HG03108 (cell line): ENCODE measurements at regions not wholly inside any gene's neighbourhood (a gene's known extent, or its start where the extent isn't known, plus 50 kb on each side); places are given as distances from the start of the nearest gene placed in this dataset.
"Not testable (repeated sequence)": the region's sequence is repeated elsewhere in the genome, so short reads cannot be mapped to it uniquely, and the experiment has no call there.

Source experiments
- ATAC-seq: cut with Tn5 transposase; IDR thresholded peaks from one replicate; pipeline ENCODE4 v1.9.1; 2021; ENCODE audit warnings: moderate library complexity; ENCODE audit not compliant: unreplicated experiment

GRCh38 chr5:102068870-102069269 lies 227.2 kb downstream of the SLCO4C1 start:
- no peak for ATAC-seq

GRCh38 chr5:102049517-102049916 lies 246.6 kb downstream of the SLCO4C1 start:
- ATAC-seq: no peak

- ATAC-seq: no peak
Measured at GRCh38 chr5:102048940-102049339, 247.1 kb downstream of the SLCO4C1 start.

GRCh38 chr5:102047073-102047472 lies 249.0 kb downstream of the SLCO4C1 start:
- ATAC-seq: not testable (repeated sequence)

- ATAC-seq: no peak
Measured at GRCh38 chr5:102040326-102040725, 255.8 kb downstream of the SLCO4C1 start.

- ATAC-seq: no peak
Measured at GRCh38 chr5:102036927-102037326, 259.2 kb downstream of the SLCO4C1 start.

GRCh38 chr5:102031711-102032110 lies 264.4 kb downstream of the SLCO4C1 start:
- ATAC-seq: no peak

- no peak for ATAC-seq
Measured at GRCh38 chr5:102018690-102019089, 277.4 kb downstream of the SLCO4C1 start.

- ATAC-seq: no peak
Measured at GRCh38 chr5:102018279-102018678, 277.8 kb downstream of the SLCO4C1 start.

- no peak for ATAC-seq
Measured at GRCh38 chr5:102014371-102014770, 281.7 kb downstream of the SLCO4C1 start.

GRCh38 chr5:102010644-102011043 lies 285.4 kb downstream of the SLCO4C1 start:
- ATAC-seq: no peak

GRCh38 chr5:101997235-101997634 lies 298.8 kb downstream of the SLCO4C1 start:
- no peak for ATAC-seq

GRCh38 chr5:101995585-101995984 lies 300.5 kb downstream of the SLCO4C1 start:
- ATAC-seq: no peak

GRCh38 chr5:101991486-101991885 lies 304.6 kb downstream of the SLCO4C1 start:
- ATAC-seq: no peak

GRCh38 chr5:101989659-101990058 lies 306.4 kb downstream of the SLCO4C1 start:
- no peak for ATAC-seq

- ATAC-seq: peak; percentile 87
Measured at GRCh38 chr5:101977729-101978345, 318.2 kb downstream of the SLCO4C1 start.

- no peak for ATAC-seq
Measured at GRCh38 chr5:101976933-101977332, 319.2 kb downstream of the SLCO4C1 start.

- ATAC-seq: no peak
Measured at GRCh38 chr5:101969742-101970141, 326.3 kb downstream of the SLCO4C1 start.

GRCh38 chr5:101966476-101966875 lies 329.6 kb downstream of the SLCO4C1 start:
- no peak for ATAC-seq

GRCh38 chr5:101955891-101956290 lies 340.2 kb downstream of the SLCO4C1 start:
- ATAC-seq: no peak

- ATAC-seq: no peak
Measured at GRCh38 chr5:101950019-101950418, 346.1 kb downstream of the SLCO4C1 start.

GRCh38 chr5:101948615-101949014 lies 347.5 kb downstream of the SLCO4C1 start:
- no peak for ATAC-seq

- no peak for ATAC-seq
Measured at GRCh38 chr5:101943784-101944183, 352.3 kb downstream of the SLCO4C1 start.
